Karpas-422 (cell line): ENCODE measurements at regions not wholly inside any gene's neighbourhood (a gene's known extent, or its start where the extent isn't known, plus 50 kb on each side); places are given as distances from the start of the nearest gene placed in this dataset.

Source experiments
- DNase-seq: peaks from one replicate; pipeline ENCODE4 v3.0.0-alpha.2; 2015
- H2AFZ ChIP-seq: fragments of 200-600 bp; sonication (generic); 2 replicates; pipeline ENCODE4 v1.6.1; 2014; ENCODE audit warnings: antibody characterized with exemption, low read length, mixed read lengths
- H3K27ac ChIP-seq: fragments of 200-600 bp; sonication (generic); 2 replicates; pipeline ENCODE4 v1.5.1; 2014; ENCODE audit warnings: mild to moderate bottlenecking, low read length, moderate library complexity
- H3K27me3 ChIP-seq: fragments of 200-600 bp; sonication (generic); 2 replicates; pipeline ENCODE4 v1.6.1; 2014; ENCODE audit warnings: low read length, mixed read lengths
- H3K36me3 ChIP-seq: fragments of 200-600 bp; sonication (generic); 2 replicates; pipeline ENCODE4 v1.6.1; 2014; ENCODE audit warnings: low read length, mixed read lengths; ENCODE audit not compliant: insufficient read depth
- H3K4me1 ChIP-seq: fragments of 200-600 bp; sonication (generic); 2 replicates; pipeline ENCODE4 v1.6.1; 2014; ENCODE audit warnings: mild to moderate bottlenecking, low read length, mixed read lengths
- H3K4me2 ChIP-seq: fragments of 200-600 bp; sonication (generic); 2 replicates; pipeline ENCODE4 v1.6.1; 2014; ENCODE audit warnings: low read length, low read depth, mild to moderate bottlenecking; ENCODE audit not compliant: poor library complexity, severe bottlenecking
- H3K4me3 ChIP-seq: fragments of 200-600 bp; sonication (generic); 2 replicates; pipeline ENCODE4 v1.5.1; 2014; ENCODE audit warnings: mild to moderate bottlenecking, antibody characterized with exemption, low read length, mixed read lengths
- H3K79me2 ChIP-seq: fragments of 200-600 bp; sonication (generic); 2 replicates; pipeline ENCODE4 v1.6.1; 2014; ENCODE audit warnings: mild to moderate bottlenecking, low read length, mixed read lengths
- H3K9ac ChIP-seq: fragments of 200-600 bp; sonication (generic); 2 replicates; pipeline ENCODE4 v1.6.0; 2014; ENCODE audit warnings: low read length
- H3K9me2 ChIP-seq: fragments of 200-600 bp; sonication (generic), shearing (Covaris generic); replicated peaks from 2 replicates; pipeline ENCODE4 v1.6.0; 2014; ENCODE audit warnings: mild to moderate bottlenecking, low read length, moderate library complexity; ENCODE audit not compliant: insufficient read depth
- H3K9me3 ChIP-seq: fragments of 300-700, 200-600 bp; sonication (generic); 2 replicates; pipeline ENCODE4 v1.6.1; 2014; ENCODE audit warnings: low read length, mixed read lengths
- H4K20me1 ChIP-seq: fragments of 200-600 bp; sonication (generic); 2 replicates; pipeline ENCODE4 v1.6.1; 2014; ENCODE audit warnings: mild to moderate bottlenecking, antibody characterized with exemption, low read length, low read depth; ENCODE audit not compliant: insufficient read depth

GRCh38 chr13:22169473-22169872 is 498.6 kb downstream of the FGF9 start:
- H2AFZ ChIP-seq: no peak overlapping the region
- no peaks in the 10 kb centered on the region for H3K4me1 ChIP-seq
- H3K9me3 ChIP-seq: no peaks in the 10 kb centered on the region
- no peak overlapping the region for H3K4me2 ChIP-seq
- H3K4me3 ChIP-seq: no peak overlapping the region
- H3K9ac ChIP-seq: no peak overlapping the region
- no peak for DNase-seq
- H3K27me3 ChIP-seq: no peaks in the 10 kb centered on the region
- no peaks in the 10 kb centered on the region for H3K36me3 ChIP-seq
- no peaks in the 10 kb centered on the region for H3K9me2 ChIP-seq
- H4K20me1 ChIP-seq: no peaks in the 10 kb centered on the region
- no peaks in the 10 kb centered on the region for H3K79me2 ChIP-seq
- H3K27ac ChIP-seq: no peak overlapping the region

- Histone ChIP-seq H3K9me3 (no peaks in the 10 kb centered on the region), H3K79me2 (no peaks in the 10 kb centered on the region), H3K27ac (no peak overlapping the region), H3K9ac (no peak overlapping the region), H3K4me2 (no peak overlapping the region), H3K27me3 (no peaks in the 10 kb centered on the region), H3K4me3 (no peak overlapping the region), H3K36me3 (no peaks in the 10 kb centered on the region), H3K4me1 (no peaks in the 10 kb centered on the region), H2AFZ (no peak overlapping the region), H4K20me1 (no peaks in the 10 kb centered on the region), H3K9me2 (no peaks in the 10 kb centered on the region)
- DNase-seq: no peak
Measured at GRCh38 chr13:22173610-22174009, 502.7 kb downstream of the FGF9 start.

GRCh38 chr13:22175241-22175640 is 504.4 kb downstream of the FGF9 start:
- no peaks in the 10 kb centered on the region for H4K20me1 ChIP-seq
- H3K9me2 ChIP-seq: no peaks in the 10 kb centered on the region
- no peaks in the 10 kb centered on the region for H3K9me3 ChIP-seq
- H3K27ac ChIP-seq: no peak overlapping the region
- H3K79me2 ChIP-seq: no peaks in the 10 kb centered on the region
- H3K9ac ChIP-seq: no peak overlapping the region
- no peak overlapping the region for H2AFZ ChIP-seq
- no peak overlapping the region for H3K4me2 ChIP-seq
- no peaks in the 10 kb centered on the region for H3K27me3 ChIP-seq
- DNase-seq: peak; percentile 52
- H3K4me1 ChIP-seq: no peaks in the 10 kb centered on the region
- no peaks in the 10 kb centered on the region for H3K36me3 ChIP-seq
- H3K4me3 ChIP-seq: no peak overlapping the region

GRCh38 chr13:22175815-22176214 is 504.9 kb downstream of the FGF9 start:
- Histone ChIP-seq H3K4me1 (no peaks in the 10 kb centered on the region), H3K4me3 (no peak overlapping the region), H4K20me1 (no peaks in the 10 kb centered on the region), H3K27ac (no peak overlapping the region), H3K36me3 (no peaks in the 10 kb centered on the region), H2AFZ (no peak overlapping the region), H3K9me2 (no peaks in the 10 kb centered on the region), H3K9ac (no peak overlapping the region), H3K79me2 (no peaks in the 10 kb centered on the region), H3K4me2 (no peak overlapping the region), H3K9me3 (no peaks in the 10 kb centered on the region), H3K27me3 (no peaks in the 10 kb centered on the region)
- peak; percentile 42 for DNase-seq

- H3K4me2 ChIP-seq: no peak overlapping the region
Measured at GRCh38 chr13:22176968-22177520, 506.2 kb downstream of the FGF9 start.

GRCh38 chr13:22178878-22179277 is 508.0 kb downstream of the FGF9 start:
- Histone ChIP-seq H3K4me3 (no peak overlapping the region), H3K4me2 (no peak overlapping the region), H3K9ac (no peak overlapping the region), H2AFZ (no peak overlapping the region), H3K79me2 (no peaks in the 10 kb centered on the region), H3K27ac (no peak overlapping the region), H3K36me3 (no peaks in the 10 kb centered on the region), H3K27me3 (no peaks in the 10 kb centered on the region), H3K4me1 (no peaks in the 10 kb centered on the region), H3K9me3 (no peaks in the 10 kb centered on the region), H3K9me2 (no peaks in the 10 kb centered on the region), H4K20me1 (no peaks in the 10 kb centered on the region)
- no peak for DNase-seq

More at GRCh38 chr13:22176968-22177520, 506.2 kb downstream of the FGF9 start:
- Histone ChIP-seq H3K9me3 (no peaks in the 10 kb centered on the region), H3K36me3 (no peaks in the 10 kb centered on the region), H3K79me2 (no peaks in the 10 kb centered on the region), H2AFZ (no peak overlapping the region), H3K9me2 (no peaks in the 10 kb centered on the region), H3K4me1 (no peaks in the 10 kb centered on the region), H4K20me1 (no peaks in the 10 kb centered on the region), H3K27me3 (no peaks in the 10 kb centered on the region), H3K4me3 (no peak overlapping the region), H3K9ac (no peak overlapping the region), H3K27ac (no peak overlapping the region)
- DNase-seq: no peak

GRCh38 chr13:22187329-22187728 is 516.5 kb downstream of the FGF9 start:
- Histone ChIP-seq H3K27ac (no peak overlapping the region), H4K20me1 (no peaks in the 10 kb centered on the region), H3K4me1 (no peaks in the 10 kb centered on the region), H3K4me2 (no peak overlapping the region), H3K36me3 (no peaks in the 10 kb centered on the region), H3K9me2 (no peaks in the 10 kb centered on the region), H3K9ac (no peak overlapping the region), H2AFZ (no peak overlapping the region), H3K27me3 (no peaks in the 10 kb centered on the region), H3K4me3 (no peak overlapping the region), H3K9me3 (no peaks in the 10 kb centered on the region), H3K79me2 (no peaks in the 10 kb centered on the region)
- no peak for DNase-seq

GRCh38 chr13:22189176-22190048 is 518.5 kb downstream of the FGF9 start:
- Histone ChIP-seq H3K9me3 (no peaks in the 10 kb centered on the region), H3K9ac (no peak overlapping the region), H3K9me2 (no peaks in the 10 kb centered on the region), H2AFZ (no peak overlapping the region), H3K4me1 (no peaks in the 10 kb centered on the region), H3K4me2 (no peak overlapping the region), H3K36me3 (no peaks in the 10 kb centered on the region), H3K27ac (no peak overlapping the region), H3K79me2 (no peaks in the 10 kb centered on the region), H3K4me3 (no peak overlapping the region), H3K27me3 (no peaks in the 10 kb centered on the region), H4K20me1 (no peaks in the 10 kb centered on the region)
- DNase-seq: no peak
